ENCODE measurements at regions not wholly inside any gene's neighbourhood (a gene's known extent, or its start where the extent isn't known, plus 50 kb on each side); places are given as distances from the start of the nearest gene placed in this dataset.

- TF ChIP-seq CTCF (conservative IDR thresholded peaks at IDR 0.05; ENCODE audit: low read depth, low read length), result no peak
- no peak for TF ChIP-seq EZH2phosphoT487 (IDR thresholded peaks at IDR 0.05; ENCODE audit: borderline replicate concordance, low read length)
- no peak for TF ChIP-seq EZH2 (IDR thresholded peaks at IDR 0.05; ENCODE audit: low read length, unreplicated experiment)
Observed at GRCh38 chr3:76097589-76097969, 312.2 kb upstream of the ZNF717 start.
